Left colon (tissue), 2 donors: ENCODE measurements at regions not wholly inside any gene's neighbourhood (a gene's known extent, or its start where the extent isn't known, plus 50 kb on each side); places are given as distances from the start of the nearest gene placed in this dataset.
A peak's percentile ranks its signal among the peaks of the same experiment; 100 is the strongest.

Experiments used
- ATAC-seq: fragments of 200-7000 bp; cut with Tn5 transposase; one replicate; pipeline ENCODE4 v1.9.1; 2020; ENCODE audit warnings: mild to moderate bottlenecking, moderate library complexity
- DNase-seq, 2 donors: peaks; one replicate each; pipeline ENCODE4 v3.0.0-alpha.2; 2020
- intact Hi-C, 2 donors: fragments of 100-400 bp; cut with DNase I in 1 of 2; cut with micrococcal nuclease in 1 of 2; formaldehyde crosslinking; loops; one replicate each; pipeline versions ENCODE4 v1.11.2 to v1.14.0; 2022; cut with DNase I, micrococcal nuclease
- donor health status: DM: no; HTN: no; CAD: no.
- donor health status: DM: yes; HTN: yes; CAD: no.

- ATAC-seq (peak; percentile 18), DNase-seq (no peak)
- intact Hi-C loops, result no loop called here
Measured at GRCh38 chr4:14924076-14924811, 78.0 kb upstream of the CPEB2 start.

DNA sequence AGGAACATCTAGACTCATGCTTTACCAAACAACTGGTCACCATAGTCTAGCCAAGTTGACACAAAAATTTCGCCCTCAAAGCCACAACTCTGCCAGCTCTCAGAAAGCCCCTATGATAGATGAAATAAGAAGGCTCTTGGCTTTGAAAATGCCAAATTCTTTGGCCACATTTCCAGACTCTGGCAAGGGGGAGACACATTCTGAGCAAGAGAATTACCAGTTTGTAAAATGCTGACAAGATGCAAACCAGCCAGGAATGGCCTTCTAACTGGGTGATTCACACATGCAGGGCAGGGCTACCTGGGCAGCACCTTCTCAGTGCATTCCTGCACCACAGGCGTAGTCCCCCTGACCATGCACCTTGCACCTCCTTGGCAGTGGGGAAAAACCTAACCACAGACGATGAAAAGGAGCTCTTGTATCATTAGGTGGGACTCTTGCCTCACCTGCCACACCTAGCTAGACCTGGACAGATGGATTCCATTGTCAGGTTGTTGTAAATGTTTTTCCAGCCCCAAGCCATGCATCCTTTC, 77.4 kb upstream of the CPEB2 start:
- intact Hi-C loops, result no loop called here
- DNase-seq, result no peak
- no peak for ATAC-seq

DNA sequence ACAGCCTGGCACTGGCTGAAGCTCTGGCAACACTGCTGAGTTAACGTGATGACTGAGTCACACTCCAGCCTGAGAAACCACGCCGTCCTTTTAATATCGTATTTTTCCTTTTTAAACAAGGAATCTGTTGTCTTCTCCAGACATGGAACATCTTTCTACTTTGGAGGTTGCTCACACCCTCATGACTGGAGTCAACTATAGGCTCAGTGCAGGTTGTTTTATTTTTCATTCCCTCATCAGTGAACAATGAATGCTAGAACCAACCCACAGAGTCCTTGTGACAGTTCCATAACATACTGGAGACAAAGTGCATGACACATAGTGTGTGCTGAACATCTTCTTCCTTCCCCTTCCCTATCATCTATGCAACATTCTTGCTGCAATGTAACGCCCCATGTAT, 76.8 kb upstream of the CPEB2 start:
- intact Hi-C loops, result no loop called here
- DNase-seq, result no peak
- ATAC-seq, result no peak

GRCh38 chr4:14926368-14926767, 75.9 kb upstream of the CPEB2 start:
- intact Hi-C loops, result no loop called here
- DNase-seq (no peak), ATAC-seq (no peak)

- ATAC-seq (no peak), DNase-seq (no peak)
- intact Hi-C loops, result no loop called here
Measured at GRCh38 chr4:14928035-14928434, 74.2 kb upstream of the CPEB2 start.

DNA sequence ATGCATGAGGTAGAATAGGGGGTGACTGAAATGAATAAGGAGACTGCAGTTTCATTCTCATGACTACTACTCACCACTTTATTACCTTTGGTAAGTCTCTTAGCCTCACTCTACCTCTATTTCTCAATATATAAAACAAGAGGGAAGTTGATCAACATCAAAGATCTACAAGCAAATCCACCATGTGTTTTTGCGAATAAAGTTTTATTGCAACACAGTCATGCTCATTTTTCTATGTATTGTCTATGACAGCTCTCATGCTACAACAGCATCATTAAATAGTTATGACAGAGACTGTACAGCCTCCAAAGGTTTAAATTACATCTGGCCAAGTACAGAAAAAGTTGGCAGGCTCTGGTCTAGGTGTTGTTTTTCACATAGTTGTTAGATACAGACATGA, 72.6 kb upstream of the CPEB2 start:
- intact Hi-C loops, result no loop called here
- no peak for ATAC-seq

GRCh38 chr4:14934704-14935390, 67.4 kb upstream of the CPEB2 start:
- DNase-seq (no peak), ATAC-seq (no peak)
- intact Hi-C loops, result no loop called here

More for the DNA sequence above, 72.6 kb upstream of the CPEB2 start:
- DNase-seq, result no peak

DNA sequence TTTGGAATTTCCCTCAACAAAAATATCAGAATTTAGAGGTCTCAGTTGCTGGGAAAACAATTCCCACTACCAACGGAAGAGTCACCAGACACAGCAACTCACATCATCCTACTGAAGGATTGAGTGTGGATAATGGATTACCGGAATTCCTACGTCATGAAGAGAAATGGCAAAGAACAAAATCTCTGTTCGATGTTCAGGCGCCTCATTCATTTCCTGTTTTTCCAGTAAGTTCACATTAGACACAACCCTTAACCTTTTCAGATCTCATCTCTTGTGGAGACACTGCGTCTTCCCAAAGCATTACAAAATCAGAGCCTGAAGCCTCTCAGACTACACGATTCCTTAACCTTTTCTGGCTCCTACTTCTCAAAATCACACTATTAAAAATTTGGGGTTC, 58.5 kb upstream of the CPEB2 start:
- no peak for ATAC-seq
- no peak for DNase-seq
- intact Hi-C loops, result no loop called here

- ATAC-seq (no peak), DNase-seq (no peak)
- intact Hi-C loops, result no loop called here
Measured at GRCh38 chr4:14952352-14952751, 49.9 kb upstream of the CPEB2 start.
